Activated gamma-delta T cell (primary cell): ENCODE measurements at regions not wholly inside any gene's neighbourhood (a gene's known extent, or its start where the extent isn't known, plus 50 kb on each side); places are given as distances from the start of the nearest gene placed in this dataset.
"Not testable (repeated sequence)": the region's sequence is repeated elsewhere in the genome, so short reads cannot be mapped to it uniquely, and the experiment has no call there.

Experiments used
- DNase-seq: peaks from one replicate; lab custom pipeline; 2025; lab: John Stamatoyannopoulos, UW

- no peak for DNase-seq
These were observed 53.5 kb downstream of the TEX51 start for GRCh38 chr2:126952216-126952615.

- no peak for DNase-seq
These were observed 54.8 kb downstream of the TEX51 start for GRCh38 chr2:126953483-126953882.

GRCh38 chr2:126954831-126955230 lies 56.1 kb downstream of the TEX51 start:
- no peak for DNase-seq

GRCh38 chr2:126956773-126957172 lies 58.1 kb downstream of the TEX51 start:
- not testable (repeated sequence) for DNase-seq

- no peak for DNase-seq
These were observed 64.7 kb downstream of the TEX51 start for GRCh38 chr2:126963390-126963789.

- no peak for DNase-seq
These were observed 67.9 kb downstream of the TEX51 start for GRCh38 chr2:126966601-126967000.

GRCh38 chr2:126970583-126970982 lies 71.9 kb downstream of the TEX51 start:
- no peak for DNase-seq

- no peak for DNase-seq
These were observed 72.4 kb downstream of the TEX51 start for GRCh38 chr2:126971162-126971480.

GRCh38 chr2:126971481-126972278 lies 73.0 kb downstream of the TEX51 start:
- DNase-seq, result peak; percentile 33

GRCh38 chr2:126972279-126972626 lies 73.6 kb downstream of the TEX51 start:
- no peak for DNase-seq

GRCh38 chr2:126973745-126974144 lies 75.1 kb downstream of the TEX51 start:
- DNase-seq, result no peak

- DNase-seq, result no peak
These were observed 77.3 kb downstream of the TEX51 start for GRCh38 chr2:126975671-126976655.

- peak; percentile 6 for DNase-seq
These were observed 78.1 kb downstream of the TEX51 start for GRCh38 chr2:126976721-126977328.

- no peak for DNase-seq
These were observed 79.6 kb downstream of the TEX51 start for GRCh38 chr2:126978333-126978732.

- no peak for DNase-seq
These were observed 80.6 kb downstream of the TEX51 start for GRCh38 chr2:126979039-126980003.

GRCh38 chr2:126981476-126981875 lies 82.8 kb downstream of the TEX51 start:
- no peak for DNase-seq

GRCh38 chr2:126982935-126983334 lies 84.2 kb downstream of the TEX51 start:
- DNase-seq, result no peak

GRCh38 chr2:126986631-126987187 lies 88.0 kb downstream of the TEX51 start:
- no peak for DNase-seq

GRCh38 chr2:126988482-126988881 lies 89.8 kb downstream of the TEX51 start:
- DNase-seq, result no peak

- DNase-seq, result not testable (repeated sequence)
These were observed 90.4 kb downstream of the TEX51 start for GRCh38 chr2:126989064-126989463.

GRCh38 chr2:126990200-126990599 lies 91.5 kb downstream of the TEX51 start:
- DNase-seq, result no peak
